ENCODE measurements at regions not wholly inside any gene's neighbourhood (a gene's known extent, or its start where the extent isn't known, plus 50 kb on each side); places are given as distances from the start of the nearest gene placed in this dataset.
"Not testable (repeated sequence)": the region's sequence is repeated elsewhere in the genome, so short reads cannot be mapped to it uniquely, and the experiment has no call there.

DNA sequence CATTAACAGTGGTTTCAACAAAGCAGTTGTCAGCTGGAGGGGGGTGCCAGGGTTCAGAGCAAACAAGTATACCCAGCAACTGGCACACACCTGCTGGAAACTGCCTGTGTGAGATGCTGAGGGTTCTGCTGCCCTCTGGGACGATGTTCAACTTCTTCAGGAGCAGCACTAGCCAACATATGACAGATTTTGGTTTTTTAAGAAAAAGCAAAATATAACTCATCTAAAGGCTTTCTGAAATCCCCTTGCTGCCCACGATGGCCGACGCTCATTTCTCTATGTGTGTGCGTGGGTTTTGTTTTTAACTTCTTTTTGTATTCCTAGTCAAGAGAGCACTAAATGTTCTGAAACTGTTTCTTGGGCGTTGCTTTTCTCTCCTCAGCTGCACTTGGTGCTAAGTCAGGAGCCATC is 79.9 kb downstream of the MRPL57 start:
- no peak overlapping the region for H2BK15ac ChIP-seq (ENCODE audit: low read length)
- peaks cover 0 to 4% (median 0%) of the 10 kb centered on the region in 3 experiments for H3K27me3 ChIP-seq (ENCODE audit: control insufficient read depth in 3 of 3, insufficient read depth in 3 of 3, low read depth in 1 of 3, low read length in 3 of 3)
- H4K91ac ChIP-seq (ENCODE audit: low read depth, low read length, poor library complexity): no peak overlapping the region
- WGBS, 2 donors (ENCODE audit: extremely low coverage in 2 of 2, insufficient read length in 2 of 2, insufficient replicate concordance in 1 of 2): no CpG with 5 or more reads among the region's 6 CpGs
- no peak overlapping the region for H2AFZ ChIP-seq (ENCODE audit: low read length)
- no peak overlapping the region for H2BK120ac ChIP-seq (ENCODE audit: low read depth, low read length)
- no peak overlapping the region for H3K4me3 ChIP-seq (ENCODE audit: low read length in 2 of 2)
- H3K4me2 ChIP-seq (ENCODE audit: insufficient read depth, low read length, poor library complexity, severe bottlenecking): no peak overlapping the region
- H2AK5ac ChIP-seq (ENCODE audit: low read depth, low read length): no peak overlapping the region
- no peak overlapping the region for H3K27ac ChIP-seq (replicated peaks; ENCODE audit: low read length)
- H3K14ac ChIP-seq (ENCODE audit: low read length): no peak overlapping the region
- H2BK12ac ChIP-seq (ENCODE audit: low read length): peak overlapping the region; percentile 41
- no peak overlapping the region for H3K4ac ChIP-seq (ENCODE audit: low read length)
- no peaks in the 10 kb centered on the region for H3K36me3 ChIP-seq (replicated peaks in 1 of 2; ENCODE audit: control insufficient read depth in 2 of 2, insufficient read depth in 2 of 2, low read length in 2 of 2)
- no peaks in the 10 kb centered on the region for H3K79me1 ChIP-seq (ENCODE audit: low read depth, low read length)
- DNase-seq (ENCODE audit: low spot score): no peak
- no peak overlapping the region for H4K8ac ChIP-seq (ENCODE audit: low read depth, low read length)
- no peak overlapping the region for H3K23ac ChIP-seq (ENCODE audit: low read depth, low read length, poor library complexity)
- H3K18ac ChIP-seq (ENCODE audit: low read length): no peak overlapping the region
- no peak overlapping the region for H3K9ac ChIP-seq (ENCODE audit: low read depth, low read length, poor library complexity)
- no peak overlapping the region for H2BK5ac ChIP-seq (ENCODE audit: low read length)
- no peaks in the 10 kb centered on the region for H3K4me1 ChIP-seq (ENCODE audit: control insufficient read depth in 2 of 2, insufficient read depth in 1 of 2, low read depth in 1 of 2, low read length in 2 of 2)
- no peaks in the 10 kb centered on the region for H3K9me3 ChIP-seq (replicated peaks in 1 of 2; ENCODE audit: control insufficient read depth in 2 of 2, insufficient read depth in 1 of 2, low read depth in 1 of 2, low read length in 2 of 2)

DNA sequence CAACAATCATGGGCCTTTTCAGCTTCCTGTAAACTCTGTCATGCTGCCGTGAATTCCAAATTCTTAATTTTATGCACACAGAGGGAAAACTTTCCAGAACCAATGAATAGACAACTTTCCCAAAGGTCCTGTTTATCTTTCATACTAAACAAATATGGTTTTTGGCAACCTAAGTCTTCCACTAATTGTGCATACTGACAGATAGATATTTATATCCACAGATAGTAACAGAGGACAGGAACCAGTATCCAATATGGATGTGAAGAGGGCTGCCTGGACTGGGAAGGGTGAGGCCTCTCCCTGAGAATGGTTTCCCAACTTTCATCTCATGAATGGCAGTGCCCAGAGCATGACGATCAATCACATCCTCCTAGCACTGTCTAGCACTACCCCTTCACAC is 80.4 kb downstream of the MRPL57 start:
- H3K18ac ChIP-seq (ENCODE audit: low read length): no peak overlapping the region
- H2AFZ ChIP-seq (ENCODE audit: low read length): no peak overlapping the region
- no peak overlapping the region for H2BK120ac ChIP-seq (ENCODE audit: low read depth, low read length)
- H3K14ac ChIP-seq (ENCODE audit: low read length): no peak overlapping the region
- no CpG with 5 or more reads among the region's 2 CpGs for WGBS, 2 donors (ENCODE audit: extremely low coverage in 2 of 2, insufficient read length in 2 of 2, insufficient replicate concordance in 1 of 2)
- H2BK5ac ChIP-seq (ENCODE audit: low read length): no peak overlapping the region
- H4K91ac ChIP-seq (ENCODE audit: low read depth, low read length, poor library complexity): no peak overlapping the region
- no peak for DNase-seq (ENCODE audit: low spot score)
- no peak overlapping the region for H3K9ac ChIP-seq (ENCODE audit: low read depth, low read length, poor library complexity)
- no peak overlapping the region for H4K8ac ChIP-seq (ENCODE audit: low read depth, low read length)
- H3K4me3 ChIP-seq (ENCODE audit: low read length in 2 of 2): no peak overlapping the region
- no peak overlapping the region for H3K4ac ChIP-seq (ENCODE audit: low read length)
- H2BK15ac ChIP-seq (ENCODE audit: low read length): no peak overlapping the region
- no peak overlapping the region for H2AK5ac ChIP-seq (ENCODE audit: low read depth, low read length)
- no peak overlapping the region for H2BK12ac ChIP-seq (ENCODE audit: low read length)
- H3K4me2 ChIP-seq (ENCODE audit: insufficient read depth, low read length, poor library complexity, severe bottlenecking): no peak overlapping the region
- H3K27me3 ChIP-seq (ENCODE audit: control insufficient read depth in 3 of 3, insufficient read depth in 3 of 3, low read depth in 1 of 3, low read length in 3 of 3): peaks cover 0 to 4% (median 0%) of the 10 kb centered on the region in 3 experiments
- no peaks in the 10 kb centered on the region for H3K4me1 ChIP-seq (ENCODE audit: control insufficient read depth in 2 of 2, insufficient read depth in 1 of 2, low read depth in 1 of 2, low read length in 2 of 2)
- H3K36me3 ChIP-seq (replicated peaks in 1 of 2; ENCODE audit: control insufficient read depth in 2 of 2, insufficient read depth in 2 of 2, low read length in 2 of 2): no peaks in the 10 kb centered on the region
- H3K27ac ChIP-seq (replicated peaks; ENCODE audit: low read length): no peak overlapping the region
- no peaks in the 10 kb centered on the region for H3K79me1 ChIP-seq (ENCODE audit: low read depth, low read length)
- no peaks in the 10 kb centered on the region for H3K9me3 ChIP-seq (replicated peaks in 1 of 2; ENCODE audit: control insufficient read depth in 2 of 2, insufficient read depth in 1 of 2, low read depth in 1 of 2, low read length in 2 of 2)
- no peak overlapping the region for H3K23ac ChIP-seq (ENCODE audit: low read depth, low read length, poor library complexity)

DNA sequence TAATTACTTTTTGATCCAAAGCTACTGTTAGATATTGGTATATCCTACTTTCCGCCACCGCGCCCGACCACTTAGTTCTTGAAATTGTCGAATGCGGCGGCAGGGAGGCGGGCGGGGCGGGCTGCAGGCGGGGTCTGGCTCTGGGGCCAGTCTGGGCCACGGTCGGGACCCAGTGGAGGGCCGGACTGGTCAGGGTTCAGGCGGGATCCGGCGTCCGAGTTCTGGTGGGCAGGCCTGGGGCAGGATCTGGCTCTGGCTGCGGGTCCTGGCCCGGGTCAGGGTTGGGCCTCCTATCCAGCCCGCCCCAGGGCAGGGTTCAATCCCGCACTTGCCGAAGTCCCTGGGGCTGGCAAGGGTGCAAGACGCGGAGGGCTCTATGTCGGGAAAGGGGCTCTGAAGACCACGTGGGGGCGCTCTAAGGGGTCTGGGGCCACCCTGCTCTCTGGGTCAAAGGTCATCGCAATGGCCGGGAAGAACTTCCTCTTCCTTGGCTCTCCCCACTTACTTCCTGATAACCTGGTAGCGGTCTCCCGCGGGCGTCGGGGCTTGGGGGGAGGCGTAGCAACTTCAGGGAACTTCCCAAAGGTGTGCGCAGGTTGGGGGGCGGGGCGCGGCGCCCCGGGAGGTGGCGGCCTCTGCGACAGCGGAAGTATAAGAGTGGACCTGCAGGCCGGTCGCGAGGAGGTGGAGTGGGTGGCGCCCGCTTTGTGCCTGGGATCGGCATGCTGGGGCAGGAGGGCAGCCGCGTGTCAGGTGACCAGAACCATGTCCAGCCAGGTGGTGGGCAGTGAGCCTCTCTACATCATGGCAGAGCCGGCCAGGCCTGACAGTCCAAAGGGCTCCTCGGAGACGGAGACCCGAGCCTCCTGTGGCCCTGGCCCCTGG is 83.4 kb downstream of the MRPL57 start:
- Histone ChIP-seq H4K91ac (ENCODE audit: low read depth, low read length, poor library complexity) (no peak overlapping the region), H3K9ac (ENCODE audit: low read depth, low read length, poor library complexity) (no peak overlapping the region), H2BK5ac (ENCODE audit: low read length) (no peak overlapping the region), H3K79me1 (ENCODE audit: low read depth, low read length) (no peaks in the 10 kb centered on the region), H3K27ac (replicated peaks; ENCODE audit: low read length) (no peak overlapping the region), H3K4me3 (ENCODE audit: low read length in 2 of 2) (no peak overlapping the region), H2BK12ac (ENCODE audit: low read length) (no peak overlapping the region), H2AFZ (ENCODE audit: low read length) (no peak overlapping the region), H3K14ac (ENCODE audit: low read length) (no peak overlapping the region), H2BK15ac (ENCODE audit: low read length) (no peak overlapping the region), H3K23ac (ENCODE audit: low read depth, low read length, poor library complexity) (peak overlapping the region; percentile 55), H3K4me1 (ENCODE audit: control insufficient read depth in 2 of 2, insufficient read depth in 1 of 2, low read depth in 1 of 2, low read length in 2 of 2) (no peaks in the 10 kb centered on the region), H4K8ac (ENCODE audit: low read depth, low read length) (no peak overlapping the region), H2AK5ac (ENCODE audit: low read depth, low read length) (peak overlapping the region; percentile 46), H3K27me3 (ENCODE audit: control insufficient read depth in 3 of 3, insufficient read depth in 3 of 3, low read depth in 1 of 3, low read length in 3 of 3) (peaks cover 0 to 4% (median 0%) of the 10 kb centered on the region in 3 experiments), H3K36me3 (replicated peaks in 1 of 2; ENCODE audit: control insufficient read depth in 2 of 2, insufficient read depth in 2 of 2, low read length in 2 of 2) (no peaks in the 10 kb centered on the region), H3K9me3 (replicated peaks in 1 of 2; ENCODE audit: control insufficient read depth in 2 of 2, insufficient read depth in 1 of 2, low read depth in 1 of 2, low read length in 2 of 2) (no peaks in the 10 kb centered on the region), H3K4me2 (ENCODE audit: insufficient read depth, low read length, poor library complexity, severe bottlenecking) (no peak overlapping the region), H2BK120ac (ENCODE audit: low read depth, low read length) (no peak overlapping the region), H3K4ac (ENCODE audit: low read length) (no peak overlapping the region), H3K18ac (ENCODE audit: low read length) (peak overlapping the region; percentile 38)
- no peak for DNase-seq (ENCODE audit: low spot score)
- WGBS, 2 donors (ENCODE audit: extremely low coverage in 2 of 2, insufficient read length in 2 of 2, insufficient replicate concordance in 1 of 2): no CpG with 5 or more reads among the region's 57 CpGs

DNA sequence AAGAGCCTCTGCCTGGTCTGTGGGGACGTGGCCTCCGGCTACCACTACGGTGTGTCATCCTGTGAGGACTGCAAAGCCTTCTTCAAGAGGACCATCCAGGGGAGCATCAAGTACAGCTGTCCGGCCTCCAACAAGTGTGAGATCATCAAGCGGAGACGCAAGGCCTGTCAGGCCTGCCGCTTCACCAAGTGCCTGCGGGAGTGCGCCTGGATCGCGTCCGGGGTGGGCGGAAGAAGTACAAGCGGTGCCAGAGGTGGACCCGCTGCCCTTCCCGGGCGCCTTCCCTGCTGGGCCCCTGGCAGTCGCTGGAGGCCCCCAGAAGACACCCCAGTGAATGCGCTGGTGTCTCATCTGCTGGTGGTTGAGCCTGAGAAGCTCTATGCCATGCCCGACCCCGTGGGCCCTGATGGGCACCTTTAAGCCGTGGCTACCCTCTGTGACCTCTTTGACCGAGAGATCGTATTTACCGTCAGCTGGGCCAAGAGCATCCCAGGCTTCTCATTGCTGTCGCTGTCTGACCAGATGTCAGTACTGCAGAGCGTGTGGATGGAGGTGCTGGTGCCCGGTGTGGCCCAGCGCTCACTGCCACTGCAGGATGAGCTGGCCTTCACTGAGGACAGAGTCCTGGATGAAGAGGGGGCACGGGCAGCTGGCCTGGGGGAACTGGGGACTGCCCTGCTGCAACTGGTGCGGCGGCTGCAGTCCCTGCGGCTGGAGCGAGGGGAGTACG is 84.3 kb downstream of the MRPL57 start:
- not testable (repeated sequence) for DNase-seq (ENCODE audit: low spot score); H3K9me3 ChIP-seq (replicated peaks in 1 of 2; ENCODE audit: control insufficient read depth in 2 of 2, insufficient read depth in 1 of 2, low read depth in 1 of 2, low read length in 2 of 2); H2BK12ac ChIP-seq (ENCODE audit: low read length); H2BK5ac ChIP-seq (ENCODE audit: low read length); H3K4ac ChIP-seq (ENCODE audit: low read length); H2AFZ ChIP-seq (ENCODE audit: low read length); H3K18ac ChIP-seq (ENCODE audit: low read length); H4K8ac ChIP-seq (ENCODE audit: low read depth, low read length); H2BK120ac ChIP-seq (ENCODE audit: low read depth, low read length); H3K4me1 ChIP-seq (ENCODE audit: control insufficient read depth in 2 of 2, insufficient read depth in 1 of 2, low read depth in 1 of 2, low read length in 2 of 2); H2BK15ac ChIP-seq (ENCODE audit: low read length); H3K27me3 ChIP-seq (ENCODE audit: control insufficient read depth in 3 of 3, insufficient read depth in 3 of 3, low read depth in 1 of 3, low read length in 3 of 3); H3K36me3 ChIP-seq (replicated peaks in 1 of 2; ENCODE audit: control insufficient read depth in 2 of 2, insufficient read depth in 2 of 2, low read length in 2 of 2); H3K79me1 ChIP-seq (ENCODE audit: low read depth, low read length); H3K4me3 ChIP-seq (ENCODE audit: low read length in 2 of 2); H3K23ac ChIP-seq (ENCODE audit: low read depth, low read length, poor library complexity); H3K4me2 ChIP-seq (ENCODE audit: insufficient read depth, low read length, poor library complexity, severe bottlenecking); H3K27ac ChIP-seq (replicated peaks; ENCODE audit: low read length); H4K91ac ChIP-seq (ENCODE audit: low read depth, low read length, poor library complexity)
- peak overlapping the region; percentile 4 for H3K9ac ChIP-seq (ENCODE audit: low read depth, low read length, poor library complexity)
- H3K14ac ChIP-seq (ENCODE audit: low read length): peak overlapping the region; percentile 38
- no CpG with 5 or more reads among the region's 35 CpGs for WGBS, 2 donors (ENCODE audit: extremely low coverage in 2 of 2, insufficient read length in 2 of 2, insufficient replicate concordance in 1 of 2)
- H2AK5ac ChIP-seq (ENCODE audit: low read depth, low read length): peak overlapping the region; percentile 46
